HepG2 (cell line): ENCODE measurements at regions not wholly inside any gene's neighbourhood (a gene's known extent, or its start where the extent isn't known, plus 50 kb on each side); places are given as distances from the start of the nearest gene placed in this dataset.

ENCODE experiments used
- ATAC-seq: fragments of 200-7000 bp; cut with Tn5 transposase; 3 replicates; pipeline ENCODE4 v1.9.1; 2020; ENCODE audit warnings: mild to moderate bottlenecking, moderate library complexity
- BruUV-seq: library from RNA; stranded (reverse); fragments of 400-500 nt; replicated peaks from 2 replicates; lab custom pipeline; 2021; lab: Mats Ljungman, UMichigan
- CTCF ChIA-PET: fragments of 300-600 bp; formaldehyde crosslinking; extraction: SDS; loops from one replicate; lab custom pipeline; 2021; ENCODE audit warnings: low total read pairs, inconsistent platforms, low intra/inter-chr PET ratio; lab: Yijun Ruan, JAX
- POLR2A ChIA-PET: fragments of 350-600 bp; sonication (Branson Sonifier 250); formaldehyde crosslinking; loops from one replicate; lab custom pipeline; 2020; ENCODE audit warnings: antibody characterized with exemption, inconsistent platforms; lab: Yijun Ruan, JAX
- DNase-seq: peaks from one replicate; pipeline ENCODE4 v3.0.0-alpha.2; 2015; ENCODE audit warnings: low spot score
- FAIRE-seq: peaks from 3 replicates; lab custom pipeline; 2011; peaks lifted over from hg19 to GRCh38; lab: Jason Lieb, UNC
- H2AFZ ChIP-seq: one replicate; pipeline ENCODE4 v1.6.1; 2011; ENCODE audit warnings: low read length, inconsistent platforms
- H3K27ac ChIP-seq: fragments of 300-600 bp; 3 replicates; pipeline ENCODE4 v1.8.0; 2011; ENCODE audit warnings: mixed run types, mild to moderate bottlenecking, mixed read lengths, low read length, inconsistent platforms; ENCODE audit not compliant: insufficient read depth; ENCODE audit errors: extremely low read length
- H3K27me3 ChIP-seq, 2 experiments: fragments of 200-600 bp in 1 of 2; 2 replicates in 1 of 2; 3 replicates in 1 of 2; pipeline versions ENCODE4 v1.6.0 to v1.8.0; 2011; ENCODE audit warnings: low read length in 2 of 2, mild to moderate bottlenecking in 2 of 2, moderate library complexity in 2 of 2, inconsistent platforms in 1 of 2; ENCODE audit not compliant: insufficient read depth in 2 of 2, control insufficient read depth in 1 of 2
- H3K36me3 ChIP-seq, 2 experiments: fragments of 200-600 bp in 1 of 2; replicated peaks in 1 of 2; 2 replicates in 1 of 2; 3 replicates in 1 of 2; pipeline versions ENCODE4 v1.5.1 to v1.8.0; 2011; ENCODE audit warnings: low read length in 2 of 2, inconsistent platforms in 1 of 2; ENCODE audit not compliant: insufficient read depth in 2 of 2, control insufficient read depth in 1 of 2
- H3K4me1 ChIP-seq: 2 replicates; pipeline ENCODE4 v1.5.1; 2012; ENCODE audit warnings: low read length, inconsistent platforms; ENCODE audit not compliant: insufficient read depth
- H3K4me2 ChIP-seq: 2 replicates; pipeline ENCODE4 v1.6.0; 2011; ENCODE audit warnings: low read depth, low read length, inconsistent platforms
- H3K4me3 ChIP-seq, 3 experiments: fragments of 200-600 bp in 1 of 3; sonication (generic), shearing (Covaris generic) in 1 of 3; replicated peaks in 1 of 3; 2 replicates each; pipeline ENCODE4 v1.5.1; 2011 to 2016; ENCODE audit warnings: low read length in 3 of 3, inconsistent platforms in 2 of 3, low read depth in 2 of 3, mild to moderate bottlenecking in 2 of 3, control low read depth in 1 of 3, mixed read lengths in 1 of 3; ENCODE audit not compliant: insufficient read depth in 1 of 3
- H3K79me2 ChIP-seq: one replicate; pipeline ENCODE4 v1.6.1; 2011; ENCODE audit warnings: low read length, inconsistent platforms; ENCODE audit not compliant: insufficient read depth
- H3K9ac ChIP-seq: 2 replicates; pipeline ENCODE4 v1.6.0; 2011; ENCODE audit warnings: mild to moderate bottlenecking, low read depth, low read length, inconsistent platforms; ENCODE audit not compliant: insufficient read depth
- H3K9me3 ChIP-seq: 2 replicates; pipeline ENCODE4 v1.5.1; 2012; ENCODE audit warnings: mild to moderate bottlenecking, low read length
- H4K20me1 ChIP-seq: 2 replicates; pipeline ENCODE4 v1.6.0; 2011; ENCODE audit warnings: inconsistent platforms, mild to moderate bottlenecking, low read length, moderate library complexity; ENCODE audit not compliant: insufficient read depth
- DDIT3 ChIP-seq: sonication (generic); formaldehyde crosslinking; IDR thresholded peaks from 2 replicates; pipeline ENCODE4 v1.4.0; 2020; ENCODE audit warnings: mild to moderate bottlenecking, missing genetic modification reagents
- GATAD1 ChIP-seq: IDR thresholded peaks from 2 replicates; pipeline ENCODE4 v1.6.1; 2016; ENCODE audit warnings: missing genetic modification reagents, missing compliant biosample characterization
- HOXA3 ChIP-seq: sonication (generic); formaldehyde crosslinking; IDR thresholded peaks from 2 replicates; pipeline ENCODE4 v1.5.0; 2020; ENCODE audit warnings: missing genetic modification reagents
- PAX8 ChIP-seq: sonication (generic); formaldehyde crosslinking; IDR thresholded peaks from 2 replicates; pipeline ENCODE4 v1.8.0; 2022; ENCODE audit warnings: mild to moderate bottlenecking, missing genetic modification reagents, borderline replicate concordance
- PITX1 ChIP-seq: sonication (generic); formaldehyde crosslinking; IDR thresholded peaks from 2 replicates; pipeline ENCODE4 v1.5.1; 2020; ENCODE audit warnings: mild to moderate bottlenecking, missing genetic modification reagents
- PLSCR1 ChIP-seq: sonication (generic); formaldehyde crosslinking; IDR thresholded peaks from 2 replicates; pipeline ENCODE4 v1.5.0; 2020; ENCODE audit warnings: missing genetic modification reagents, mild to moderate bottlenecking, borderline replicate concordance
- RELA ChIP-seq: sonication (generic); formaldehyde crosslinking; IDR thresholded peaks from 2 replicates; pipeline ENCODE4 v1.4.0; 2020; ENCODE audit warnings: missing genetic modification reagents
- RNF2 ChIP-seq: fragments of 450-650 bp; conservative IDR thresholded peaks from 2 replicates; pipeline ENCODE4 v1.6.1; 2016; ENCODE audit warnings: low read depth
- ZBTB33 ChIP-seq: sonication (generic); formaldehyde crosslinking; IDR thresholded peaks from 2 replicates; pipeline ENCODE4 v1.4.0; 2020; ENCODE audit warnings: missing genetic modification reagents
- ZGPAT ChIP-seq: IDR thresholded peaks from 2 replicates; pipeline ENCODE4 v1.6.1; 2016; ENCODE audit warnings: mild to moderate bottlenecking
- ZNF274 ChIP-seq: sonication (generic); formaldehyde crosslinking; IDR thresholded peaks from 2 replicates; pipeline ENCODE4 v1.5.1; 2020; ENCODE audit warnings: mild to moderate bottlenecking, missing genetic modification reagents
- ZNF567 ChIP-seq: sonication (generic); formaldehyde crosslinking; IDR thresholded peaks from 2 replicates; pipeline ENCODE4 v1.8.1; 2023; ENCODE audit warnings: mild to moderate bottlenecking, missing genetic modification reagents, borderline replicate concordance
- ZNF572 ChIP-seq: sonication (generic); formaldehyde crosslinking; IDR thresholded peaks from 2 replicates; pipeline ENCODE4 v1.5.1; 2020; ENCODE audit warnings: mild to moderate bottlenecking, missing genetic modification reagents
- ZNF75D ChIP-seq: sonication (generic); formaldehyde crosslinking; IDR thresholded peaks from 2 replicates; pipeline ENCODE4 v1.8.1; 2023; ENCODE audit warnings: missing genetic modification reagents, mild to moderate bottlenecking, borderline replicate concordance
- ZSCAN21 ChIP-seq: sonication (generic); formaldehyde crosslinking; IDR thresholded peaks from 2 replicates; pipeline ENCODE4 v1.8.0; 2022; ENCODE audit warnings: mild to moderate bottlenecking, missing genetic modification reagents, moderate library complexity, borderline replicate concordance
- ZSCAN31 ChIP-seq: sonication (generic); formaldehyde crosslinking; IDR thresholded peaks from 2 replicates; pipeline ENCODE4 v1.5.0; 2020; ENCODE audit warnings: low read depth, mild to moderate bottlenecking, missing genetic modification reagents
- WGBS: methylation state at CpG from one replicate; pipeline ENCODE4 v1.1.6; 2017; ENCODE audit warnings: low lambda C conversion rate; 5-methylcytosine and 5-hydroxymethylcytosine counted together
- in situ Hi-C: cut with HindIII; loops from 2 replicates; pipeline ENCODE4 v1.10.0; 2017; ENCODE audit warnings: low pct_unique_long_range_greater_than_20kb; ENCODE audit not compliant: extremely low pct_ligation_motif_present
- intact Hi-C: fragments of 100-400 bp; cut with micrococcal nuclease; formaldehyde crosslinking; loops from one replicate; pipeline ENCODE4 v1.10.0; 2022; ENCODE audit not compliant: unreplicated experiment

GRCh38 chr1:227489572-227489971, 73.8 kb upstream of the ZNF678 start:
- no peak for DNase-seq
- Histone ChIP-seq H3K9ac (no peak overlapping the region), H4K20me1 (no peaks in the 10 kb centered on the region), H3K9me3 (peaks cover 9% of the 10 kb centered on the region; the same call in 1 of the 2 replicates), H3K4me1 (no peaks in the 10 kb centered on the region), H3K4me3 (no peak overlapping the region), H2AFZ (no peak overlapping the region), H3K27ac (no peak overlapping the region), H3K79me2 (no peaks in the 10 kb centered on the region), H3K27me3 (peaks cover 1 to 19% of the 10 kb centered on the region in 2 experiments; a peak in 3 of 5 replicates), H3K4me2 (no peak overlapping the region), H3K36me3 (no peaks in the 10 kb centered on the region)
- no TSS peak for BruUV-seq
- intact Hi-C loops (loop anchor here (10.0 kb wide), 1 partner anchor 965 kb away; a partner anchor contains a TSS), in situ Hi-C loops (loop anchor here (10.0 kb wide), 2 partner anchors 255 to 465 kb away; no protein-coding TSS in a partner anchor)
- 2% methylated on average over 3 of the region's 3 CpGs for WGBS
- POLR2A ChIA-PET, result no interaction called here
- ATAC-seq, result no peak
- TF ChIP-seq ZSCAN21 (CRISPR knock-in tag) (no peak), ZNF274 (CRISPR knock-in tag) (no peak), ZGPAT (no peak)
- no peak for FAIRE-seq
- CTCF ChIA-PET, result no interaction called here

- ChIA-PET POLR2A (no interaction called here), CTCF (no interaction called here)
- Histone ChIP-seq H4K20me1 (no peaks in the 10 kb centered on the region), H3K9me3 (peaks cover 9% of the 10 kb centered on the region; the same call in 1 of the 2 replicates), H3K4me2 (no peak overlapping the region), H3K36me3 (no peaks in the 10 kb centered on the region), H2AFZ (no peak overlapping the region), H3K27me3 (peaks cover 1 to 17% of the 10 kb centered on the region in 2 experiments; a peak in 3 of 5 replicates), H3K4me1 (no peaks in the 10 kb centered on the region), H3K27ac (no peak overlapping the region), H3K4me3 (no peak overlapping the region), H3K79me2 (no peaks in the 10 kb centered on the region), H3K9ac (no peak overlapping the region)
- FAIRE-seq (no peak), ATAC-seq (no peak), DNase-seq (no peak)
- in situ Hi-C loops (loop anchor here (10.0 kb wide), 2 partner anchors 257 to 467 kb away; no protein-coding TSS in a partner anchor), intact Hi-C loops (loop anchor here (10.0 kb wide), 1 partner anchor 967 kb away; a partner anchor contains a TSS)
- BruUV-seq, result no TSS peak
- TF ChIP-seq ZNF75D (CRISPR knock-in tag), result no peak
- TF ChIP-seq DDIT3, result no peak
- TF ChIP-seq PITX1 (CRISPR knock-in tag), result no peak
- TF ChIP-seq ZSCAN31 (CRISPR knock-in tag), result no peak
- no peak for TF ChIP-seq RELA (CRISPR knock-in tag)
- no peak for TF ChIP-seq HOXA3 (CRISPR knock-in tag)
- TF ChIP-seq PLSCR1 (CRISPR knock-in tag), result no peak
- TF ChIP-seq PAX8 (CRISPR knock-in tag), result no peak
- no peak for TF ChIP-seq RNF2
- no peak for TF ChIP-seq ZNF567 (CRISPR knock-in tag)
- no peak for TF ChIP-seq ZBTB33 (CRISPR knock-in tag)
- no peak for TF ChIP-seq ZNF572 (CRISPR knock-in tag)
- no peak for TF ChIP-seq GATAD1 (CRISPR knock-in tag)
These were observed 75.8 kb upstream of the ZNF678 start for GRCh38 chr1:227487606-227488005.
